SK-N-MC (cell line): ENCODE measurements at regions not wholly inside any gene's neighbourhood (a gene's known extent, or its start where the extent isn't known, plus 50 kb on each side); places are given as distances from the start of the nearest gene placed in this dataset.

ENCODE experiments used
- DNase-seq: peaks from one replicate; pipeline ENCODE4 v3.0.0-alpha.2; 2011; ENCODE audit warnings: low read depth, low spot score
- H3K27ac ChIP-seq: fragments of 200-600 bp; sonication (generic); 2 replicates; pipeline ENCODE4 v1.5.1; 2016; ENCODE audit warnings: mixed run types
- H3K36me3 ChIP-seq: fragments of 200-600 bp; sonication (generic); 2 replicates; pipeline ENCODE4 v1.6.1; 2017; ENCODE audit warnings: antibody characterized with exemption, low read length, mixed read lengths; ENCODE audit not compliant: insufficient read depth
- H3K4me3 ChIP-seq: fragments of 200-600 bp; sonication (generic); 2 replicates; pipeline ENCODE4 v1.5.1; 2016
- H3K9ac ChIP-seq: fragments of 200-600 bp; sonication (generic); 2 replicates; pipeline ENCODE4 v1.8.0; 2017; ENCODE audit warnings: mixed run types, mixed read lengths; ENCODE audit not compliant: insufficient read length
- H3K9me3 ChIP-seq: fragments of 200-600 bp; sonication (generic); 2 replicates; pipeline ENCODE4 v1.6.1; 2017; ENCODE audit warnings: low read depth, mild to moderate bottlenecking, antibody characterized with exemption, low read length, moderate library complexity, mixed read lengths
- EZH2 ChIP-seq: fragments of 200-600 bp; sonication (generic); IDR thresholded peaks from one replicate; pipeline ENCODE4 v1.6.1; 2017; ENCODE audit warnings: antibody characterized with exemption
- FOXP2 ChIP-seq: optimal IDR thresholded peaks from 2 replicates; pipeline ENCODE3; 2011; ENCODE audit warnings: mild to moderate bottlenecking, moderate library complexity; ENCODE audit not compliant: insufficient read depth; ENCODE audit errors: extremely low read length, control extremely low read depth
- POLR2AphosphoS5 ChIP-seq: IDR thresholded peaks from 2 replicates; pipeline ENCODE4 v1.6.1; 2012; ENCODE audit warnings: mild to moderate bottlenecking, low read depth, low read length, borderline replicate concordance

DNA sequence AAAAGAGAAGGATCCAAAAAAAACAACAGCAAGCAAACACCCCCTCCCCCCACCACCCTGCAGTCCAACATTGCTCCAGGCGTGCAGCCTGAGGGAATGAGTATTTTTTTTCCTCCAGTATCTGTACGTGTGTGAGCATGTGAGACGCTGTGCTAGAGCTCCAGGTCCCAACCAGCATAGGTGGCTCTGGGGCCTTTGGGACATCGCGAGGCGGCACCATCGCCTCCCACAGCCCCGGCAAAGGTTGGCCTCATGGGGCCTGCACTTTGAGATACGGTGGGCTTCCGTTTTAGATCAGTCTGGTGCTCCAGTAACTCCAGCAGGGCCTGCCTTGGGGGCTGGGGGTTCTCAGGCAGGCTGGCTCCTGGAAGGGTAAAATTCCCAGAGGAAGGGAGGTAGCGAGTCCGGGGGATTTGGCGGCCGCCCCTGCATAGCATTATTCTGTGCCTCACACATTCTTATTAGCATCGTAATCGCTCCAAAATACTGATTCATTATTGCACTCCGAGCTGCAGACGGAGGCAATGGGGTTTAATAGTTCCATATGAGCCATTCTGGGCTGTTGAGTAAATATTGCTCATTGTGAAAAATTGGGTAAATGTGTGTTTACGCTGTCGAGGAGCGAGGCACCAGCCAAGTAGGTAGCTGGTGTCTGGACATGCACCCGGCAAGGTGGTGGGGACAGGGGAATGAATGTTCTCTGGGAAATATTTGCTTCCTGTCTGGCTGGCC is 143.1 kb upstream of the MYL2 start:
- TF ChIP-seq EZH2 (no peak), FOXP2 (no peak), POLR2AphosphoS5 (no peak)
- DNase-seq: peak; percentile 12
- H3K27ac ChIP-seq: peak overlapping the region; percentile 58

DNA sequence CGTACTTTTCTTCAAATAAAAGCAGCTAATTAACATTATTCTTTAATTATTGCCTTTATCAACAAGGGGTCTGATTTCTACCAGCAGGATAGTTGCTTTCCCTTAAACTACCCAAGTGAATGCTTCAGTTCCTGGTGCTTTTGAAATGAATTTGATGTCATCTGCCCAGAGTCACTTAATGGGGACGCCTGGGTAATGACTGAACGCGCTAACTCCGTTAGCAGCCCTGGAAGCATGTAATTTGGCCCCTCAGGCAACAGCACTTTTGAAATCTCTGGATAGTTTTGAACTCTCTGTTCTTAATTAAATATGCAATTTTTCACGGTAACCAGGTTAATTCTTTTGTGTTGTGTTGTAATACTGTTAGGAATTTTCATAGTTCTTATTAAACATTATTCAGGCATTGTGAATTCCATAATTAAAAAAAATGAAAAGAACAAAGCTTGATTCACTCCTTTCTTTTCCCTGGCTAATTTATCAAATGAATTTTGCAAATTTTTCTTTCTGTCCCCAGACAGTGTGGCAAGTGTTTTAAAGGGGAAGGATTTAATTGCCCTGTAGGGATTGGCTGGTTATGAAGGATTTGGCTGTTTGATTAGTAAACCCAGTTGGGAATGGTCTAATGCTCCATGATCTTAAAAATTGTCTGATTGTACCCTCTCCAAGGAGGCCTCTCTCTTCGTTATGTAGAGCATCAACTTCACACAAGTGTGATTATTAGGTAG is 137.5 kb upstream of the MYL2 start:
- Histone ChIP-seq H3K27ac (peak overlapping the region; percentile 94), H3K9ac (peak overlapping the region; percentile 34), H3K36me3 (no peaks in the 10 kb centered on the region), H3K4me3 (peak overlapping the region; percentile 63), H3K9me3 (no peaks in the 10 kb centered on the region)
- peak; percentile 89 for DNase-seq
- TF ChIP-seq EZH2 (no peak), FOXP2 (peak; percentile 43), POLR2AphosphoS5 (peak; percentile 36; the same call in 1 of the 2 replicates)

More for the DNA sequence above, 143.1 kb upstream of the MYL2 start:
- H3K9me3 ChIP-seq: no peaks in the 10 kb centered on the region
- H3K36me3 ChIP-seq: no peaks in the 10 kb centered on the region
- H3K4me3 ChIP-seq: peak overlapping the region; percentile 54
- no peak overlapping the region for H3K9ac ChIP-seq

DNA sequence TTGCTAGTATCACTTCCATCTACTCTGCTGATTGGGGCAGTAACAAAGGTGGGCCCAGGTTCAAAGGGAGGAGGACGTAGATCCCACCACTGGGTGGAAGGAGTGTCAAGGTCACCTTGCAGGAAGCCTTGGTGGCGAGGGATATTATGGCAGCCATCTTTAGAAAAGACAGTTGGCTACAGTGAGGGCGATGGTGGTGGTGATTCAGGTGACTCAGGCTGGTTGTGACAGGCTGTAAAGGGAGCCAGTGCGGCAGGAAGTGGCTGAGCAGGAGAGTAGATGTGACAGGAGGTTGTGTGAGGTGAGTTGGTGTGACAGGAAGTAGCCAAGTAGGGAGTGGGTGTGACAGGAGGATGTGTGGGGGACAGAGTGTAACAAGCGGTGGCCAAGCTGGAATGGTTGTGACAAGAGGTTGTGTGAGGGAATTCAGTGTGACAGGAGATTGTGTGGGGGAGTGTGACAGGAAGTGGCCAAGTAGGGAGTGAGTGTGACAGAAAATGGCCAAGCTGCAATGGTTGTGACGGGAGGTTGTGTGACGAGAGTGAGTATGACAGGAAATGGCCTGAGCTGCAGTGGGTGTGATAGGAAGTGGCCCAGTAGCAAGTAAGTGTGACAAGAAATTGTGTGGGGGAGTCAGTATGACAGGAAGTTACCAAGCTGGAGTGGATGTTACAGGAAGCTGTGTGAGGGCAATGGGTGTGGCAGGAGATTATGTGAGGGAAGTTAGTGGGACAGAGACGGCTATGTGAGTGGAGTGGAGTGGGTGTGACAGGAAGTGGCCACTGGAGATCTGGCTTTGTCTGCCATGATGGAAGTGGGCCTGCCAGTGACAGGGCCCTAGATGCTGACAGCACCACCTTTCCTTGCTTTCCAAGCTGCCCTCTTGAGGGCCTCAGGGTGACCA is 136.5 kb upstream of the MYL2 start:
- H3K4me3 ChIP-seq: peak overlapping the region; percentile 63
- DNase-seq: no peak
- no peaks in the 10 kb centered on the region for H3K9me3 ChIP-seq
- H3K27ac ChIP-seq: peak overlapping the region; percentile 94
- H3K9ac ChIP-seq: no peak overlapping the region
- H3K36me3 ChIP-seq: no peaks in the 10 kb centered on the region
- no peak for TF ChIP-seq POLR2AphosphoS5
- no peak for TF ChIP-seq FOXP2
- TF ChIP-seq EZH2: no peak

DNA sequence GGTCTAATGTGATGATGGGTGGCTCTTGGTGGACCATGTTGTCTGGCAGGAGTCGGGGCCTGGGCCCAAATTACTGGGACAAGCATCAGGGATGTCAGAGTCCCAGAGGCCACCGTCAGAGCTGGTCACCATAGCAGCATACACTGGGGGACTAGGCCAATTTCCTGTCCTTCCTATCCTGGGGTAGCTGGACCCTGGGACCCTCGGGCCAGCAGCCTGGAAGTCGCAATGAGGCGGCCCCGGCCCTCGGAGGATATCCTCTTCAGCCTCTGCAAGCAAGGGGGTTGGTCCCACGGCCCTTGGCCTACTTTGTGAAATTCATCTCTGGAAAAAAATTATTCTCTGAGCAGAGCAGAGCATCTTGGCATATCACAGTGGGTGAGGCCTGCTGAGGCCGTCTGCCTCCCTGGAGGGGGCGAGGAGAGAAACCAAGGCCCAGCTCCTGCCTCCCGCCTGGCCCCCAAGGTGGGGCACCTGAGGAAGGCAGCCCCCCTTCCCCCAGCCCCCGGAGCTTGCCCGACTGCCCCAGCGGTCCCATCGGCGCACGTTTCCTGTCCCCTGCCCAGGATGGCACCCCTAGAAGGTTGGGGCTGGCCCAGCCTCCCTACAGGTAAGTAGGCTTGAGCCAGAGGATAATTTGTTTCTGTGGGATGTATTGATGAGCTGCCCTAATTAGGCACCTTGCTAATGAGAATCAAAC is 135.0 kb upstream of the MYL2 start:
- Histone ChIP-seq H3K4me3 (no peak overlapping the region), H3K27ac (no peak overlapping the region), H3K9me3 (no peaks in the 10 kb centered on the region), H3K9ac (no peak overlapping the region), H3K36me3 (no peaks in the 10 kb centered on the region)
- no peak for DNase-seq
- no peak for TF ChIP-seq FOXP2
- TF ChIP-seq POLR2AphosphoS5: no peak
- no peak for TF ChIP-seq EZH2

DNA sequence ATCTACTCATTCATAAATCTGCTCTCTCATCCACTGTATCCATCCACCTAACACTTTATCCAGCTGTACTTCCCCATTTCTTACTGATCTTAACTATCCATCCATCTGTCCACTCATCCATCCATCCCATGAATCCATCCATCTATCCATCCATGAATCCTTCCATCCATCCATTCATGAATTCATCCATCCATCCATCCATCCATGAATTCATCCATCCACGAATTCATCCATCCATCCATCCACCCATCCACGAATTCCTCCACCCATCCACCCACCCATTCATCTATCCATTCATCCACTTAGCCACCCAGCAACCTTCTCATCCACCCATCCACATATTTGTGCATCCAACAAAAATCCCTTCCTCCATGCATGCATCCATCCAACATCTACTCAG is 128.6 kb upstream of the MYL2 start:
- no peak overlapping the region for H3K9ac ChIP-seq
- TF ChIP-seq FOXP2: no peak
- no peaks in the 10 kb centered on the region for H3K36me3 ChIP-seq
- H3K27ac ChIP-seq: no peak overlapping the region
- H3K4me3 ChIP-seq: no peak overlapping the region
- no peak for DNase-seq
- H3K9me3 ChIP-seq: no peaks in the 10 kb centered on the region

DNA sequence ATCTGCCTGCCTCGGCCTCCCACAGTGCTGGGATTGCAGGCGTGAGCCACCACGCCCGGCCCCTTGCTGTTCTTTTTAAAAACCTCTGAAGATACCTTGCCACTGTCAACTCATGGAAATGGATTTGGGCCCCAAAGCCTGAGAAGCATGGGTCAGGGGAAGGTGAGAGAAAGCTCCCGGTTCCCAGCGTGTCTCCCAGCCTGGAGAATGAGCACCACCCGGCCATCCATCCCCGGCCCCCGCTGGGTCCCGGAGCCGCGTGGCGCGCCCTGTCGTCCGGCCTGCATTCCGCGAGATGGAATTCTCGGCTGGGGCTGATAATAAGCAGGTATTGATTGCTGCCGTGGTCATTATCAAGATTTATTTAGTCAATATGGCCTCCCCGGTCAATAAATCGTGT is 126.5 kb upstream of the MYL2 start:
- Histone ChIP-seq H3K36me3 (no peaks in the 10 kb centered on the region), H3K27ac (no peak overlapping the region), H3K9ac (no peak overlapping the region), H3K9me3 (no peaks in the 10 kb centered on the region), H3K4me3 (no peak overlapping the region)
- no peak for DNase-seq
- TF ChIP-seq POLR2AphosphoS5 (no peak), EZH2 (no peak), FOXP2 (no peak)

DNA sequence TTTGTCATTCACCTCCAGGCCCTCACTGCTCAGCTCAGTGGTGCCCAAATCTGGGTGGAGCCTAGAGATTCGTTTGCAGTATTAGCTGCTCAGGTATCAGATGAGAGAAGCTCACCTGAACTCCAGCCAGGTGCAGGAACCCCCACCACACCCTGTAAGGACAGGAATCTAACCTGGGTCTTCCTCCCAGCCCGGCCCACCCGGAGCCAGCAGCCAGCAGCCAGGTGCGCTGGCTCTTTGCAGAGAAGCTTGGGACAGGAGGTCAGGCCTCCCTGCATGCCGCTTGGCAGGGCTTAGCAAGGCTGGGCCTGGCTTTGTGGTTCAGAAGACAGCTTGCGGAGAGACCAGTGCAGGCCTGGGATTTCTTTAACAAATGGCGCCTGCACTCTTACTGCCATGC is 125.6 kb upstream of the MYL2 start:
- Histone ChIP-seq H3K9ac (no peak overlapping the region), H3K27ac (no peak overlapping the region), H3K36me3 (no peaks in the 10 kb centered on the region), H3K4me3 (no peak overlapping the region), H3K9me3 (no peaks in the 10 kb centered on the region)
- DNase-seq: no peak
- no peak for TF ChIP-seq POLR2AphosphoS5
- TF ChIP-seq EZH2: no peak
- no peak for TF ChIP-seq FOXP2

DNA sequence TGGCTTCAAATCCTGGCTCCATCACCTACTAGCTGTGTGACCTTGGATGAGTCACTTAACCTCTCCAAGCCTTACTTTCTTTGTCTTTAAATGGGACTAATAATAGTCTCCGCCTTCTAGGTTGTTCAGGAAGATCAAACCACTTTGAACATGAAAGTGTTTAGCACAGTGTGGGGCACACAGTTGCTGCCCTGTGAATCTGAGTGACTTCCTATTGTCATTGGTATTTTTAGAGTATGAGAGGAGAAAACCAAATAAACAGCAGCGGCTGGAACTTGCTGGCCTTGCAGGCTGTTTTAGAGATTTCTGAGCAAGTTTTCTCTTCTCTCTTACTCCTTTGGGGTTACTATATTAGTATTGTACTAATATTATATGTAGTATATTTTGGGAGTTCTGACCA is 120.7 kb upstream of the MYL2 start:
- H3K36me3 ChIP-seq: no peaks in the 10 kb centered on the region
- no peak for DNase-seq
- TF ChIP-seq EZH2: no peak
- no peak for TF ChIP-seq POLR2AphosphoS5
- no peak for TF ChIP-seq FOXP2
- H3K9ac ChIP-seq: no peak overlapping the region
- no peak overlapping the region for H3K27ac ChIP-seq
- H3K9me3 ChIP-seq: no peaks in the 10 kb centered on the region
- no peak overlapping the region for H3K4me3 ChIP-seq
